Suppressor macrophage treated with lipopolysaccharide for 1 hour (primary cell): ENCODE measurements at regions not wholly inside any gene's neighbourhood (a gene's known extent, or its start where the extent isn't known, plus 50 kb on each side); places are given as distances from the start of the nearest gene placed in this dataset.

Source experiments
- DNase-seq, 3 donors: peaks; one replicate each; pipeline ENCODE4 v3.0.0-alpha.2; 2020 to 2022

GRCh38 chr2:5528706-5529105, 163.5 kb upstream of the SOX11 start:
- DNase-seq, result no peak

- DNase-seq, result no peak
Measured at GRCh38 chr2:5530011-5530696, 162.0 kb upstream of the SOX11 start.

GRCh38 chr2:5535301-5535700, 156.9 kb upstream of the SOX11 start:
- no peak for DNase-seq

- no peak for DNase-seq
Measured at GRCh38 chr2:5537180-5537688, 154.9 kb upstream of the SOX11 start.

- no peak for DNase-seq
Measured at GRCh38 chr2:5538313-5538712, 153.9 kb upstream of the SOX11 start.

- no peak for DNase-seq
Measured at GRCh38 chr2:5538772-5539171, 153.4 kb upstream of the SOX11 start.

- no peak for DNase-seq
Measured at GRCh38 chr2:5539282-5540165, 152.7 kb upstream of the SOX11 start.

- DNase-seq, result no peak
Measured at GRCh38 chr2:5540856-5541255, 151.3 kb upstream of the SOX11 start.

GRCh38 chr2:5544205-5544786, 147.9 kb upstream of the SOX11 start:
- DNase-seq, result no peak

GRCh38 chr2:5546181-5546580, 146.0 kb upstream of the SOX11 start:
- DNase-seq, result no peak

- DNase-seq, result no peak
Measured at GRCh38 chr2:5548991-5549715, 143.0 kb upstream of the SOX11 start.

GRCh38 chr2:5549771-5550170, 142.4 kb upstream of the SOX11 start:
- DNase-seq, result no peak

GRCh38 chr2:5555636-5556035, 136.5 kb upstream of the SOX11 start:
- no peak for DNase-seq

GRCh38 chr2:5561006-5561405, 131.2 kb upstream of the SOX11 start:
- no peak for DNase-seq

- no peak for DNase-seq
Measured at GRCh38 chr2:5562426-5562825, 129.8 kb upstream of the SOX11 start.

GRCh38 chr2:5562865-5563264, 129.3 kb upstream of the SOX11 start:
- no peak for DNase-seq

GRCh38 chr2:5563411-5563810, 128.8 kb upstream of the SOX11 start:
- no peak for DNase-seq

GRCh38 chr2:5569256-5569655, 122.9 kb upstream of the SOX11 start:
- DNase-seq, result no peak

- DNase-seq, result no peak
Measured at GRCh38 chr2:5576015-5576414, 116.2 kb upstream of the SOX11 start.

- no peak for DNase-seq
Measured at GRCh38 chr2:5587766-5588165, 104.4 kb upstream of the SOX11 start.

- no peak for DNase-seq
Measured at GRCh38 chr2:5588601-5589000, 103.6 kb upstream of the SOX11 start.

GRCh38 chr2:5589183-5589582, 103.0 kb upstream of the SOX11 start:
- no peak for DNase-seq

GRCh38 chr2:5590886-5591285, 101.3 kb upstream of the SOX11 start:
- DNase-seq, result no peak
